ENCODE measurements at regions not wholly inside any gene's neighbourhood (a gene's known extent, or its start where the extent isn't known, plus 50 kb on each side); places are given as distances from the start of the nearest gene placed in this dataset.

DNA sequence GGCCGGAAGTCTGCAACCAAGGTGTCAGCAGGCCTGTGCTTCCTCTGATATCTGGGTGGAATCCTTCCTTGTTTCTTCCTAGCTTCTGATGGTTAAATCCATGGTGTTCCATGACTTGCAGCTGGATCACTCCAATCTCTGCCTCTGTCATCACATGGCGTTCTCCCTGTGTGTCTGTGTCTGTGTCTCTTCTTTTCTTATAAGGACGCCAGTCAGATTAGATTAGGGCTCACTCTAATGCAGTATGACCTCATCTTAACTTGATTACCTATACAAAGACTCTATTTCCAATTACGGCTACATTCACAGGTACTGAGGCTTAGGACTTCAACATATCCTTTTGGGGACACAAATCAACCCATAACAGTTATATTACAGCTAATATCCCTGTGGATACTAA lies 70.3 kb upstream of the FAM3C start:
- TF ChIP-seq, protein P1, sequence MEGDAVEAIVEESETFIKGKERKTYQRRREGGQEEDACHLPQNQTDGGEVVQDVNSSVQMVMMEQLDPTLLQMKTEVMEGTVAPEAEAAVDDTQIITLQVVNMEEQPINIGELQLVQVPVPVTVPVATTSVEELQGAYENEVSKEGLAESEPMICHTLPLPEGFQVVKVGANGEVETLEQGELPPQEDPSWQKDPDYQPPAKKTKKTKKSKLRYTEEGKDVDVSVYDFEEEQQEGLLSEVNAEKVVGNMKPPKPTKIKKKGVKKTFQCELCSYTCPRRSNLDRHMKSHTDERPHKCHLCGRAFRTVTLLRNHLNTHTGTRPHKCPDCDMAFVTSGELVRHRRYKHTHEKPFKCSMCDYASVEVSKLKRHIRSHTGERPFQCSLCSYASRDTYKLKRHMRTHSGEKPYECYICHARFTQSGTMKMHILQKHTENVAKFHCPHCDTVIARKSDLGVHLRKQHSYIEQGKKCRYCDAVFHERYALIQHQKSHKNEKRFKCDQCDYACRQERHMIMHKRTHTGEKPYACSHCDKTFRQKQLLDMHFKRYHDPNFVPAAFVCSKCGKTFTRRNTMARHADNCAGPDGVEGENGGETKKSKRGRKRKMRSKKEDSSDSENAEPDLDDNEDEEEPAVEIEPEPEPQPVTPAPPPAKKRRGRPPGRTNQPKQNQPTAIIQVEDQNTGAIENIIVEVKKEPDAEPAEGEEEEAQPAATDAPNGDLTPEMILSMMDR (IDR thresholded peaks at IDR 0.05; ENCODE audit: extremely low read depth in 1 of 2, insufficient read depth in 1 of 2, low read depth in 1 of 2, low read length in 2 of 2) = no peak
- TF ChIP-seq JUN (IDR thresholded peaks at IDR 0.05; ENCODE audit: borderline replicate concordance, insufficient read depth, insufficient read length, low read depth) (no peak), POLR2A (IDR thresholded peaks at IDR 0.05; ENCODE audit: low read depth, low read length) (no peak), EZH2 (IDR thresholded peaks at IDR 0.05; ENCODE audit: borderline replicate concordance, low read depth, low read length, severe bottlenecking) (no peak), POLR2AphosphoS5 (IDR thresholded peaks at IDR 0.05; ENCODE audit: insufficient read depth, low read depth, low read length) (no peak), GATA2 (IDR thresholded peaks at IDR 0.05; ENCODE audit: insufficient read depth, insufficient read length, low read depth, low read length) (no peak)
- TF ChIP-seq, protein P2, sequence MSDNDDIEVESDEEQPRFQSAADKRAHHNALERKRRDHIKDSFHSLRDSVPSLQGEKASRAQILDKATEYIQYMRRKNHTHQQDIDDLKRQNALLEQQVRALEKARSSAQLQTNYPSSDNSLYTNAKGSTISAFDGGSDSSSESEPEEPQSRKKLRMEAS (IDR thresholded peaks at IDR 0.05; ENCODE audit: insufficient read depth, insufficient read length) = no peak
